ENCODE measurements at regions not wholly inside any gene's neighbourhood (a gene's known extent, or its start where the extent isn't known, plus 50 kb on each side); places are given as distances from the start of the nearest gene placed in this dataset.

DNA sequence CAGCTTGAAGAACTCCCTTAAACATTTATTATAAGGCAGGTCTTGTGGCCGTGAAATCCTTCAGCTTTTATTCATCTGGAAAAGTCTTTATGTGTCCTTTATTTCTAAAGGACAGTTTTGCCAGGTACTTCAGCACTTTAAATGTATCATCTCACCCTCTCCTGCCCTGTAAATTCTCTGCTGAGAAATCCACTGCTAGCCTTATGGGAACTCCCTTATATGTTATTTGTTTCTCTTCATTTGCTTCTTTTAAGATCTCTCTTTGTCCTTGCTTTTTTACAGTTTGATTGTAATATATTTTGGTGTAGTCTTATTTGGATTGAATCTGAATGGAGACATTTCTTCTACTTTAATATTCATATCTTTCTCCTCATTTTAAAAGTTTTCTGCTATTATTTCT is 86.7 kb upstream of the RBMS3 start:
- ATAC-seq (no peak), DNase-seq (ENCODE audit: low spot score) (no peak)
- H3K4me3 Mint-ChIP-seq = no peak overlapping the region
- no peak overlapping the region for H3K27ac Mint-ChIP-seq
- Histone ChIP-seq H4K20me1 (replicated peaks; ENCODE audit: insufficient read depth) (no peaks in the 10 kb centered on the region), H3F3A (replicated peaks; ENCODE audit: low read depth) (no peaks in the 10 kb centered on the region), H3K27me3 (ENCODE audit: insufficient read depth) (no peaks in the 10 kb centered on the region), H3K27ac (ENCODE audit: low read depth) (no peak overlapping the region), H3K4me1 (ENCODE audit: insufficient read depth) (no peaks in the 10 kb centered on the region), H3K9me2 (ENCODE audit: insufficient read depth) (no peaks in the 10 kb centered on the region), H3K79me2 (replicated peaks; ENCODE audit: insufficient read depth) (no peaks in the 10 kb centered on the region), H2AFZ (no peak overlapping the region), H3K36me3 (ENCODE audit: insufficient read depth) (no peaks in the 10 kb centered on the region), H3K4me2 (no peak overlapping the region), H3K4me3 (no peak overlapping the region)
- H3K36me3 Mint-ChIP-seq (ENCODE audit: low read depth) = no peaks in the 10 kb centered on the region
- no peaks in the 10 kb centered on the region for H3K4me1 Mint-ChIP-seq
- TF ChIP-seq ZNF114 (CRISPR knock-in tag; IDR thresholded peaks at IDR 0.05) = no peak
- TF ChIP-seq CREB1 (CRISPR knock-in tag; IDR thresholded peaks at IDR 0.05; ENCODE audit: low read depth) = no peak
- TF ChIP-seq ETS1 (IDR thresholded peaks at IDR 0.05) = no peak
- TF ChIP-seq NANOG (IDR thresholded peaks at IDR 0.05; ENCODE audit: borderline replicate concordance) = no peak
- TF ChIP-seq REST (IDR thresholded peaks at IDR 0.05; ENCODE audit: unreplicated experiment) = no peak
- TF ChIP-seq, protein P1, sequence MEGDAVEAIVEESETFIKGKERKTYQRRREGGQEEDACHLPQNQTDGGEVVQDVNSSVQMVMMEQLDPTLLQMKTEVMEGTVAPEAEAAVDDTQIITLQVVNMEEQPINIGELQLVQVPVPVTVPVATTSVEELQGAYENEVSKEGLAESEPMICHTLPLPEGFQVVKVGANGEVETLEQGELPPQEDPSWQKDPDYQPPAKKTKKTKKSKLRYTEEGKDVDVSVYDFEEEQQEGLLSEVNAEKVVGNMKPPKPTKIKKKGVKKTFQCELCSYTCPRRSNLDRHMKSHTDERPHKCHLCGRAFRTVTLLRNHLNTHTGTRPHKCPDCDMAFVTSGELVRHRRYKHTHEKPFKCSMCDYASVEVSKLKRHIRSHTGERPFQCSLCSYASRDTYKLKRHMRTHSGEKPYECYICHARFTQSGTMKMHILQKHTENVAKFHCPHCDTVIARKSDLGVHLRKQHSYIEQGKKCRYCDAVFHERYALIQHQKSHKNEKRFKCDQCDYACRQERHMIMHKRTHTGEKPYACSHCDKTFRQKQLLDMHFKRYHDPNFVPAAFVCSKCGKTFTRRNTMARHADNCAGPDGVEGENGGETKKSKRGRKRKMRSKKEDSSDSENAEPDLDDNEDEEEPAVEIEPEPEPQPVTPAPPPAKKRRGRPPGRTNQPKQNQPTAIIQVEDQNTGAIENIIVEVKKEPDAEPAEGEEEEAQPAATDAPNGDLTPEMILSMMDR (conservative IDR thresholded peaks at IDR 0.05; ENCODE audit: low read depth in 2 of 2) = no peak
- TF ChIP-seq ZNF462 (CRISPR knock-in tag; IDR thresholded peaks at IDR 0.05) = no peak
- TF ChIP-seq STAT1 (IDR thresholded peaks at IDR 0.05; ENCODE audit: unreplicated experiment) = no peak
- TF ChIP-seq POLR2AphosphoS5 (IDR thresholded peaks at IDR 0.05; ENCODE audit: low read depth) = no peak
- TF ChIP-seq ZNF331 (CRISPR knock-in tag; IDR thresholded peaks at IDR 0.05; ENCODE audit: low read depth) = no peak
- TF ChIP-seq JUNB (IDR thresholded peaks at IDR 0.05; ENCODE audit: unreplicated experiment) = no peak
- no peaks in the 10 kb centered on the region for H3K27me3 Mint-ChIP-seq (ENCODE audit: insufficient read depth, low read depth, poor library complexity)
- no peaks in the 10 kb centered on the region for H3K9me3 Mint-ChIP-seq
